ENCODE measurements at regions not wholly inside any gene's neighbourhood (a gene's known extent, or its start where the extent isn't known, plus 50 kb on each side); places are given as distances from the start of the nearest gene placed in this dataset.

DNA sequence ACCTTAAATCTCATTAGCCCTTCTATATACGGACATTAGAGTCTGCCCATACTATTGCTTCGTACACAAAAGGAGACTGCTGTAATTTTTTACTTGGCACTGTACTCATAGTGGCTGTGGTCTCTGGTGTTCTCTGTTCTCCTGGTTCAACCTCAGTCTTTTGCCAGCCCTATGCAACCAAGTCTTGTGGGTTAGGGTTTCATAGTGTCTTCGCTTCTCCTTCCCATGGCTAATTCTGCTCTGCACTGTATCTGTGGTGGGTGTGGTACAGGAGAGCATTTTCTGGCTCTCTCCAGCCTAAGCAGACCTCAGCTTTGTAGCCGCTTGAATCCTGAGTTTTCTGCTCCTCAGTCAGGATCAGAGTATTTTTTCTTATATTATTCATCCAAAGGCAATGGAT lies 981.2 kb downstream of the SQOR start:
- WGBS (ENCODE audit: insufficient coverage): no CpG with 5 or more reads among the region's 4 CpGs
- H3K36me3 ChIP-seq (replicated peaks in 1 of 2; ENCODE audit: control extremely low read depth in 1 of 2, control insufficient read depth in 1 of 2, extremely low read depth in 1 of 2, insufficient read depth in 2 of 2, low read length in 1 of 2): no peaks in the 10 kb centered on the region
- POLR2A ChIA-PET: no interaction called here

DNA sequence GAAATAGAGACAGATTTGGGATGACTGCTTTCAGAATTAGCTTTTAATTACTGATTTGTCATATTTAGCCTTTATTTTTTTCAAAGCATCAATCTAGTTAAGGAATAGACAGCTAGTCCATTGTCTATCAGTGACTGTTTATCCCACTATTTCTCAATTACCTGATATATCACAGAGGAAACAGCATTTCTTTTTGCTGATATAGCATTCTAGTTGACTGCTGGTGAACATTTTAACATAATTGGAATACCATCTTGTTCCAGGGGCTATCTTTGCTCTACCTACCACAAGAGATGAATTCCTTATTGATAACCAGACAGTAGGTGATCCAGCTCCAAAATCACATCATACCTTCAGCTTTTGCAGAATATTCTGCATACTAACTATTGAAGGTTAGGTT lies 982.7 kb downstream of the SQOR start:
- Histone ChIP-seq H3K27ac (ENCODE audit: low read length in 2 of 2) (no peak overlapping the region), H3K4me3 (ENCODE audit: control extremely low read depth in 1 of 5, extremely low read depth in 1 of 5, insufficient read depth in 1 of 5, low read depth in 2 of 5, low read length in 4 of 5) (no peak overlapping the region), H3K79me2 (ENCODE audit: control insufficient read depth, insufficient read depth, low read length) (no peaks in the 10 kb centered on the region), H4K20me1 (ENCODE audit: control insufficient read depth, insufficient read depth, low read length, poor library complexity, severe bottlenecking) (no peaks in the 10 kb centered on the region), H3K9me3 (ENCODE audit: control extremely low read depth in 1 of 3, control insufficient read depth in 2 of 3, insufficient read depth in 1 of 3, low read length in 2 of 3) (no peaks in the 10 kb centered on the region), H3K4me1 (ENCODE audit: control insufficient read depth in 2 of 2, insufficient read depth in 2 of 2, low read length in 2 of 2) (no peaks in the 10 kb centered on the region), H3K4me2 (replicated peaks; ENCODE audit: low read depth, low read length, poor library complexity, severe bottlenecking) (no peak overlapping the region), H3K9ac (ENCODE audit: low read length) (no peak overlapping the region), H3K36me3 (replicated peaks in 1 of 2; ENCODE audit: control extremely low read depth in 1 of 2, control insufficient read depth in 1 of 2, extremely low read depth in 1 of 2, insufficient read depth in 2 of 2, low read length in 1 of 2) (no peaks in the 10 kb centered on the region), H3K27me3 (replicated peaks in 1 of 4; ENCODE audit: control extremely low read depth in 1 of 4, control insufficient read depth in 3 of 4, insufficient read depth in 4 of 4, low read length in 3 of 4) (no peaks in the 10 kb centered on the region), H2AFZ (ENCODE audit: insufficient read depth, low read depth, low read length, poor library complexity, severe bottlenecking) (no peak overlapping the region)
- Mint-ChIP-seq H3K27ac (no peak overlapping the region), H3K4me1 (no peaks in the 10 kb centered on the region), H3K27me3 (no peaks in the 10 kb centered on the region), H3K9me3 (ENCODE audit: insufficient read depth) (peaks cover 2% of the 10 kb centered on the region), H3K4me3 (no peak overlapping the region)
- POLR2A ChIA-PET: no interaction called here
- DNase-seq (no peak), ATAC-seq (ENCODE audit: low read depth) (no peak)
- TF ChIP-seq, protein P1, sequence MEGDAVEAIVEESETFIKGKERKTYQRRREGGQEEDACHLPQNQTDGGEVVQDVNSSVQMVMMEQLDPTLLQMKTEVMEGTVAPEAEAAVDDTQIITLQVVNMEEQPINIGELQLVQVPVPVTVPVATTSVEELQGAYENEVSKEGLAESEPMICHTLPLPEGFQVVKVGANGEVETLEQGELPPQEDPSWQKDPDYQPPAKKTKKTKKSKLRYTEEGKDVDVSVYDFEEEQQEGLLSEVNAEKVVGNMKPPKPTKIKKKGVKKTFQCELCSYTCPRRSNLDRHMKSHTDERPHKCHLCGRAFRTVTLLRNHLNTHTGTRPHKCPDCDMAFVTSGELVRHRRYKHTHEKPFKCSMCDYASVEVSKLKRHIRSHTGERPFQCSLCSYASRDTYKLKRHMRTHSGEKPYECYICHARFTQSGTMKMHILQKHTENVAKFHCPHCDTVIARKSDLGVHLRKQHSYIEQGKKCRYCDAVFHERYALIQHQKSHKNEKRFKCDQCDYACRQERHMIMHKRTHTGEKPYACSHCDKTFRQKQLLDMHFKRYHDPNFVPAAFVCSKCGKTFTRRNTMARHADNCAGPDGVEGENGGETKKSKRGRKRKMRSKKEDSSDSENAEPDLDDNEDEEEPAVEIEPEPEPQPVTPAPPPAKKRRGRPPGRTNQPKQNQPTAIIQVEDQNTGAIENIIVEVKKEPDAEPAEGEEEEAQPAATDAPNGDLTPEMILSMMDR (IDR thresholded peaks at IDR 0.05): no peak
- TF ChIP-seq EZH2 (IDR thresholded peaks at IDR 0.05; ENCODE audit: borderline replicate concordance, insufficient read depth, low read depth, low read length, poor library complexity, severe bottlenecking): no peak
- intact Hi-C loops (cut with micrococcal nuclease): no loop called here
- CTCF ChIA-PET: no interaction called here

More for the DNA sequence above, 981.2 kb downstream of the SQOR start:
- no peak overlapping the region for H3K4me3 ChIP-seq (ENCODE audit: control extremely low read depth in 1 of 5, extremely low read depth in 1 of 5, insufficient read depth in 1 of 5, low read depth in 2 of 5, low read length in 4 of 5)
- no peak overlapping the region for H3K9ac ChIP-seq (ENCODE audit: low read length)
- H3K4me2 ChIP-seq (replicated peaks; ENCODE audit: low read depth, low read length, poor library complexity, severe bottlenecking): no peak overlapping the region
- ATAC-seq (ENCODE audit: low read depth) (no peak), DNase-seq (peak; percentile 1)
- H4K20me1 ChIP-seq (ENCODE audit: control insufficient read depth, insufficient read depth, low read length, poor library complexity, severe bottlenecking): no peaks in the 10 kb centered on the region
- H3K4me1 ChIP-seq (ENCODE audit: control insufficient read depth in 2 of 2, insufficient read depth in 2 of 2, low read length in 2 of 2): no peaks in the 10 kb centered on the region
- Mint-ChIP-seq H3K4me3 (no peak overlapping the region), H3K9me3 (ENCODE audit: insufficient read depth) (peaks cover 2% of the 10 kb centered on the region), H3K27me3 (no peaks in the 10 kb centered on the region), H3K4me1 (no peaks in the 10 kb centered on the region), H3K27ac (no peak overlapping the region)
- CTCF ChIA-PET: no interaction called here
- H3K27ac ChIP-seq (ENCODE audit: low read length in 2 of 2): no peak overlapping the region
- TF ChIP-seq, protein P1 (IDR thresholded peaks at IDR 0.05): no peak
- no peak for TF ChIP-seq EZH2 (IDR thresholded peaks at IDR 0.05; ENCODE audit: borderline replicate concordance, insufficient read depth, low read depth, low read length, poor library complexity, severe bottlenecking)
- H3K27me3 ChIP-seq (replicated peaks in 1 of 4; ENCODE audit: control extremely low read depth in 1 of 4, control insufficient read depth in 3 of 4, insufficient read depth in 4 of 4, low read length in 3 of 4): no peaks in the 10 kb centered on the region
- intact Hi-C loops (cut with micrococcal nuclease): no loop called here
- no peaks in the 10 kb centered on the region for H3K9me3 ChIP-seq (ENCODE audit: control extremely low read depth in 1 of 3, control insufficient read depth in 2 of 3, insufficient read depth in 1 of 3, low read length in 2 of 3)
- no peak overlapping the region for H2AFZ ChIP-seq (ENCODE audit: insufficient read depth, low read depth, low read length, poor library complexity, severe bottlenecking)
- H3K79me2 ChIP-seq (ENCODE audit: control insufficient read depth, insufficient read depth, low read length): no peaks in the 10 kb centered on the region

Measured in B cell (primary cell).